PC-9 (cell line): ENCODE measurements at regions not wholly inside any gene's neighbourhood (a gene's known extent, or its start where the extent isn't known, plus 50 kb on each side); places are given as distances from the start of the nearest gene placed in this dataset.
A peak's percentile ranks its signal among the peaks of the same experiment; 100 is the strongest.

ENCODE experiments used
- BruUV-seq: library from RNA; stranded (reverse); fragments of 400-500 nt; replicated peaks from 2 replicates; lab custom pipeline; 2021; lab: Mats Ljungman, UMichigan
- CTCF ChIA-PET: fragments of 300-600 bp; sonication (Branson Sonifier 250); formaldehyde crosslinking; loops from one replicate; lab custom pipeline; 2022; ENCODE audit warnings: antibody characterized with exemption; lab: Charles Lee
- POLR2A ChIA-PET: fragments of 300-600 bp; sonication (Branson Sonifier 250); formaldehyde crosslinking; loops from one replicate; lab custom pipeline; 2022; ENCODE audit warnings: antibody characterized with exemption; ENCODE audit not compliant: unreplicated experiment; lab: Charles Lee
- DNase-seq, 2 experiments: peaks; one replicate each; pipeline versions ENCODE4 v3.0.0 to v3.0.0-alpha.2; 2015 to 2022; ENCODE audit warnings: mixed read lengths in 1 of 2
- H2AFZ ChIP-seq: fragments of 200-600 bp; sonication (generic); 2 replicates; pipeline ENCODE4 v1.8.1; 2017; ENCODE audit warnings: antibody characterized with exemption
- H3F3A ChIP-seq: fragments of 200-600 bp; sonication (generic); 2 replicates; pipeline ENCODE4 v1.8.1; 2017; ENCODE audit warnings: antibody characterized with exemption, mild to moderate bottlenecking, low read depth; ENCODE audit not compliant: insufficient read depth
- H3K27ac ChIP-seq: fragments of 200-600 bp; sonication (generic); 2 replicates; pipeline ENCODE4 v1.6.1; 2016; ENCODE audit warnings: mixed run types
- H3K27me3 ChIP-seq: fragments of 200-600 bp; sonication (generic); 2 replicates; pipeline ENCODE4 v1.6.1; 2016; ENCODE audit warnings: low read depth, mixed run types; ENCODE audit not compliant: insufficient read depth
- H3K36me3 ChIP-seq: fragments of 200-600 bp; sonication (generic); 2 replicates; pipeline ENCODE4 v1.6.1; 2016; ENCODE audit warnings: low read depth, mixed run types
- H3K4me1 ChIP-seq: fragments of 200-600 bp; sonication (generic); replicated peaks from 2 replicates; pipeline ENCODE4 v1.6.1; 2016; ENCODE audit warnings: mixed run types; ENCODE audit not compliant: insufficient read depth
- H3K4me2 ChIP-seq: fragments of 200-600 bp; sonication (generic); 2 replicates; pipeline ENCODE4 v1.6.1; 2017; ENCODE audit warnings: mixed run types
- H3K4me3 ChIP-seq: fragments of 200-600 bp; sonication (generic); 2 replicates; pipeline ENCODE4 v1.6.1; 2016; ENCODE audit warnings: mixed run types
- H3K79me2 ChIP-seq: fragments of 200-600 bp; sonication (generic); 2 replicates; pipeline ENCODE4 v1.6.1; 2017; ENCODE audit warnings: low read depth, mixed run types
- H3K9me2 ChIP-seq: fragments of 200-600 bp; sonication (generic); 2 replicates; pipeline ENCODE4 v1.8.1; 2017; ENCODE audit warnings: mild to moderate bottlenecking; ENCODE audit not compliant: insufficient read depth
- H3K9me3 ChIP-seq: fragments of 200-600 bp; sonication (generic); 2 replicates; pipeline ENCODE4 v1.8.1; 2016; ENCODE audit warnings: low read depth; ENCODE audit not compliant: insufficient read depth
- H4K20me1 ChIP-seq: fragments of 200-600 bp; sonication (generic); 2 replicates; pipeline ENCODE4 v1.8.1; 2017; ENCODE audit not compliant: insufficient read depth
- CTCF ChIP-seq: fragments of 200-600 bp; sonication (generic); conservative IDR thresholded peaks from 2 replicates; pipeline ENCODE4 v1.6.1; 2017; ENCODE audit warnings: mixed run types, antibody characterized with exemption, mild to moderate bottlenecking, moderate library complexity
- EZH2 ChIP-seq: fragments of 200-600 bp; sonication (generic); IDR thresholded peaks from 2 replicates; pipeline ENCODE4 v1.8.0; 2017; ENCODE audit warnings: antibody characterized with exemption, low read depth
- intact Hi-C: fragments of 100-400 bp; cut with micrococcal nuclease; formaldehyde crosslinking; loops from one replicate; pipeline ENCODE4 v1.10.0; 2022; ENCODE audit not compliant: unreplicated experiment

- Histone ChIP-seq H4K20me1 (no peaks in the 10 kb centered on the region), H3K9me3 (no peaks in the 10 kb centered on the region), H3K4me2 (no peak overlapping the region), H3K4me1 (no peaks in the 10 kb centered on the region), H3F3A (no peaks in the 10 kb centered on the region), H2AFZ (no peak overlapping the region), H3K27me3 (no peaks in the 10 kb centered on the region), H3K36me3 (no peaks in the 10 kb centered on the region), H3K27ac (no peak overlapping the region), H3K4me3 (no peak overlapping the region), H3K9me2 (no peaks in the 10 kb centered on the region), H3K79me2 (no peaks in the 10 kb centered on the region)
- DNase-seq: no peak
- ChIA-PET POLR2A (no interaction called here), CTCF (no interaction called here)
- TF ChIP-seq EZH2 (no peak), CTCF (no peak)
- BruUV-seq: no TSS peak
- intact Hi-C loops: no loop called here
These were observed 404.2 kb upstream of the EPHA6 start for GRCh38 chr3:96410006-96410730.

GRCh38 chr3:96416549-96417255, 397.7 kb upstream of the EPHA6 start:
- H3K4me2 ChIP-seq: no peak overlapping the region
- no TSS peak for BruUV-seq
- H3K4me1 ChIP-seq: no peaks in the 10 kb centered on the region
- POLR2A ChIA-PET: no interaction called here
- no peaks in the 10 kb centered on the region for H3K79me2 ChIP-seq
- no peaks in the 10 kb centered on the region for H3K9me3 ChIP-seq
- no peaks in the 10 kb centered on the region for H3F3A ChIP-seq
- no peak overlapping the region for H2AFZ ChIP-seq
- no peaks in the 10 kb centered on the region for H4K20me1 ChIP-seq
- H3K27me3 ChIP-seq: no peaks in the 10 kb centered on the region
- DNase-seq: no peak
- H3K4me3 ChIP-seq: no peak overlapping the region
- CTCF ChIA-PET: no interaction called here
- TF ChIP-seq EZH2: no peak
- TF ChIP-seq CTCF: no peak
- H3K27ac ChIP-seq: no peak overlapping the region
- no peaks in the 10 kb centered on the region for H3K36me3 ChIP-seq
- intact Hi-C loops: no loop called here
- no peaks in the 10 kb centered on the region for H3K9me2 ChIP-seq

GRCh38 chr3:96428097-96428496, 386.3 kb upstream of the EPHA6 start:
- no peak overlapping the region for H3K4me3 ChIP-seq
- CTCF ChIA-PET: no interaction called here
- H3F3A ChIP-seq: no peaks in the 10 kb centered on the region
- no peaks in the 10 kb centered on the region for H3K9me2 ChIP-seq
- no peaks in the 10 kb centered on the region for H3K36me3 ChIP-seq
- TF ChIP-seq CTCF: no peak
- TF ChIP-seq EZH2: no peak
- H3K79me2 ChIP-seq: no peaks in the 10 kb centered on the region
- H3K9me3 ChIP-seq: no peaks in the 10 kb centered on the region
- H2AFZ ChIP-seq: 0 out of 2 replicates have a peak overlapping the region, but pooled peaks have one; percentile 82
- no TSS peak for BruUV-seq
- H4K20me1 ChIP-seq: no peaks in the 10 kb centered on the region
- H3K27me3 ChIP-seq: no peaks in the 10 kb centered on the region
- POLR2A ChIA-PET: no interaction called here
- H3K4me2 ChIP-seq: peak overlapping the region; percentile 76
- H3K4me1 ChIP-seq: no peaks in the 10 kb centered on the region
- no peak for DNase-seq
- intact Hi-C loops: no loop called here
- H3K27ac ChIP-seq: no peak overlapping the region
